Progenitor cell of endocrine pancreas (in vitro differentiated cells): ENCODE measurements at regions not wholly inside any gene's neighbourhood (a gene's known extent, or its start where the extent isn't known, plus 50 kb on each side); places are given as distances from the start of the nearest gene placed in this dataset.
"Not testable (repeated sequence)": the region's sequence is repeated elsewhere in the genome, so short reads cannot be mapped to it uniquely, and the experiment has no call there.

Source experiments
- DNase-seq: peaks from one replicate; pipeline ENCODE4 v3.0.0; 2021; ENCODE audit warnings: low spot score; ENCODE audit not compliant: unreplicated experiment
- H3K27ac Mint-ChIP-seq: 2 replicates; pipeline ENCODE4 v1.8.0; 2021; ENCODE audit warnings: mild to moderate bottlenecking, moderate library complexity, mixed read lengths
- H3K27me3 Mint-ChIP-seq: 2 replicates; pipeline ENCODE4 v1.8.0; 2021; ENCODE audit warnings: mixed read lengths
- H3K36me3 Mint-ChIP-seq: 2 replicates; pipeline ENCODE4 v1.8.0; 2022; ENCODE audit warnings: mixed read lengths; ENCODE audit not compliant: insufficient read depth
- H3K4me1 Mint-ChIP-seq: 2 replicates; pipeline ENCODE4 v1.8.0; 2021; ENCODE audit warnings: low read depth, mixed read lengths
- H3K4me3 Mint-ChIP-seq: 2 replicates; pipeline ENCODE4 v1.8.0; 2021; ENCODE audit warnings: low read depth, mild to moderate bottlenecking, moderate library complexity, mixed read lengths
- H3K9me3 Mint-ChIP-seq: 2 replicates; pipeline ENCODE4 v1.8.0; 2021; ENCODE audit warnings: low read depth, mixed read lengths
- CTCF ChIP-seq: fragments of 200-600 bp; sonication (generic); IDR thresholded peaks from one replicate; pipeline ENCODE4 v1.5.0; 2021; ENCODE audit warnings: antibody characterized with exemption, mild to moderate bottlenecking; ENCODE audit not compliant: unreplicated experiment

GRCh38 chr15:62676891-62677290 is 365.7 kb upstream of the TPM1 start:
- TF ChIP-seq CTCF = no peak
- H3K27me3 Mint-ChIP-seq = no peaks in the 10 kb centered on the region
- peaks cover 13% of the 10 kb centered on the region for H3K36me3 Mint-ChIP-seq

GRCh38 chr15:62681939-62682896 is 360.3 kb upstream of the TPM1 start:
- TF ChIP-seq CTCF = no peak
- no peak for DNase-seq
- H3K36me3 Mint-ChIP-seq = peaks cover 11% of the 10 kb centered on the region
- H3K9me3 Mint-ChIP-seq = peaks cover 4% of the 10 kb centered on the region
- H3K27ac Mint-ChIP-seq = no peak overlapping the region
- H3K4me1 Mint-ChIP-seq = no peaks in the 10 kb centered on the region
- no peak overlapping the region for H3K4me3 Mint-ChIP-seq
- H3K27me3 Mint-ChIP-seq = no peaks in the 10 kb centered on the region

More at GRCh38 chr15:62676891-62677290, 365.7 kb upstream of the TPM1 start:
- Mint-ChIP-seq H3K4me1 (no peaks in the 10 kb centered on the region), H3K27ac (no peak overlapping the region), H3K9me3 (peaks cover 4% of the 10 kb centered on the region), H3K4me3 (no peak overlapping the region)
- no peak for DNase-seq

GRCh38 chr15:62683192-62683591 is 359.4 kb upstream of the TPM1 start:
- not testable (repeated sequence) for H3K27me3 Mint-ChIP-seq, DNase-seq, H3K4me3 Mint-ChIP-seq, H3K4me1 Mint-ChIP-seq, H3K9me3 Mint-ChIP-seq, H3K36me3 Mint-ChIP-seq, H3K27ac Mint-ChIP-seq

GRCh38 chr15:62684123-62684808 is 358.3 kb upstream of the TPM1 start:
- Mint-ChIP-seq H3K27me3 (no peaks in the 10 kb centered on the region), H3K4me3 (no peak overlapping the region), H3K9me3 (peaks cover 4% of the 10 kb centered on the region), H3K27ac (no peak overlapping the region), H3K4me1 (no peaks in the 10 kb centered on the region), H3K36me3 (peaks cover 9% of the 10 kb centered on the region)
- no peak for TF ChIP-seq CTCF
- no peak for DNase-seq

GRCh38 chr15:62691008-62691407 is 351.5 kb upstream of the TPM1 start:
- Mint-ChIP-seq H3K9me3 (peaks cover 3% of the 10 kb centered on the region), H3K4me3 (no peak overlapping the region), H3K4me1 (no peaks in the 10 kb centered on the region), H3K36me3 (peaks cover 10% of the 10 kb centered on the region), H3K27me3 (no peaks in the 10 kb centered on the region), H3K27ac (no peak overlapping the region)
- no peak for TF ChIP-seq CTCF
- no peak for DNase-seq
